OCI-LY7 (cell line): ENCODE measurements at regions not wholly inside any gene's neighbourhood (a gene's known extent, or its start where the extent isn't known, plus 50 kb on each side); places are given as distances from the start of the nearest gene placed in this dataset.

Experiments
- BruUV-seq: library from RNA; stranded (reverse); fragments of 400-500 nt; replicated peaks from 2 replicates; lab custom pipeline; 2021; lab: Mats Ljungman, UMichigan
- CTCF ChIA-PET: fragments of 300-600 bp; sonication (Branson Sonifier 250); formaldehyde crosslinking; loops from one replicate; lab custom pipeline; 2022; ENCODE audit warnings: antibody characterized with exemption; ENCODE audit not compliant: unreplicated experiment; lab: Charles Lee
- POLR2A ChIA-PET: fragments of 300-600 bp; sonication (Branson Sonifier 250); formaldehyde crosslinking; loops from one replicate; lab custom pipeline; 2022; ENCODE audit warnings: antibody characterized with exemption; lab: Charles Lee
- DNase-seq: peaks from one replicate; pipeline ENCODE4 v3.0.0-alpha.2; 2015; ENCODE audit warnings: low spot score
- H2AFZ ChIP-seq: fragments of 200-600 bp; sonication (generic), shearing (Covaris generic); 2 replicates; pipeline ENCODE4 v1.6.1; 2014; ENCODE audit warnings: mild to moderate bottlenecking, antibody characterized with exemption, low read length, moderate library complexity
- H3K27ac ChIP-seq: fragments of 200-600 bp; sonication (generic); 2 replicates; pipeline ENCODE4 v1.5.1; 2014; ENCODE audit warnings: mixed run types, low read depth, mild to moderate bottlenecking, moderate library complexity, low read length, inconsistent platforms; ENCODE audit not compliant: poor library complexity, severe bottlenecking
- H3K36me3 ChIP-seq: fragments of 200-600 bp; sonication (generic); 2 replicates; pipeline ENCODE4 v1.6.1; 2014; ENCODE audit warnings: mild to moderate bottlenecking, antibody characterized with exemption, low read length, moderate library complexity, mixed read lengths; ENCODE audit not compliant: insufficient read depth
- H3K4me1 ChIP-seq: fragments of 200-600 bp; sonication (generic); 2 replicates; pipeline ENCODE4 v1.5.1; 2014; ENCODE audit warnings: mild to moderate bottlenecking, low read length; ENCODE audit not compliant: insufficient read depth, poor library complexity, severe bottlenecking
- H3K4me2 ChIP-seq: fragments of 200-600 bp; sonication (generic); 2 replicates; pipeline ENCODE4 v1.6.1; 2014; ENCODE audit warnings: mild to moderate bottlenecking, low read length
- H3K4me3 ChIP-seq: fragments of 200-600 bp; sonication (generic); 2 replicates; pipeline ENCODE4 v1.5.1; 2014; ENCODE audit warnings: mild to moderate bottlenecking, low read depth, low read length; ENCODE audit not compliant: poor library complexity, severe bottlenecking
- H3K79me2 ChIP-seq: fragments of 200-600 bp; sonication (generic); 2 replicates; pipeline ENCODE4 v1.6.1; 2016; ENCODE audit warnings: low read depth, mild to moderate bottlenecking, low read length, moderate library complexity, mixed read lengths; ENCODE audit not compliant: insufficient read depth
- H3K9me2 ChIP-seq: fragments of 200-600 bp; sonication (generic); 2 replicates; pipeline ENCODE4 v1.6.1; 2016; ENCODE audit warnings: mild to moderate bottlenecking, low read length, mixed read lengths; ENCODE audit not compliant: insufficient read depth
- H3K9me3 ChIP-seq: fragments of 200-600 bp; sonication (generic); 2 replicates; pipeline ENCODE4 v1.6.1; 2014; ENCODE audit warnings: mild to moderate bottlenecking, mixed run types, low read length, mixed read lengths
- H4K20me1 ChIP-seq: fragments of 200-600 bp; sonication (generic); 2 replicates; pipeline ENCODE4 v1.6.1; 2014; ENCODE audit warnings: mild to moderate bottlenecking, antibody characterized with exemption, low read length, moderate library complexity, mixed read lengths; ENCODE audit not compliant: insufficient read depth
- EZH2phosphoT487 ChIP-seq: fragments of 200-600 bp; sonication (generic); IDR thresholded peaks from 2 replicates; pipeline ENCODE4 v1.6.1; 2018; ENCODE audit warnings: low read depth, borderline replicate concordance, mild to moderate bottlenecking, mixed run types, antibody characterized with exemption, low read length, moderate library complexity, mixed read lengths
- intact Hi-C: fragments of 100-400 bp; cut with micrococcal nuclease; formaldehyde crosslinking; loops from one replicate; pipeline ENCODE4 v1.10.0; 2022; ENCODE audit not compliant: unreplicated experiment
- TF ChIP-seq, protein P1 (sequence below): fragments of 200-600 bp; sonication (generic); conservative IDR thresholded peaks from 2 replicates; pipeline ENCODE4 v1.5.1; 2014; ENCODE audit warnings: mild to moderate bottlenecking, antibody characterized with exemption, low read length, moderate library complexity, mixed read lengths

- CTCF ChIA-PET: no interaction called here
- H4K20me1 ChIP-seq: no peaks in the 10 kb centered on the region
- H3K9me3 ChIP-seq: no peaks in the 10 kb centered on the region
- TF ChIP-seq EZH2phosphoT487: no peak
- TF ChIP-seq, protein P1, sequence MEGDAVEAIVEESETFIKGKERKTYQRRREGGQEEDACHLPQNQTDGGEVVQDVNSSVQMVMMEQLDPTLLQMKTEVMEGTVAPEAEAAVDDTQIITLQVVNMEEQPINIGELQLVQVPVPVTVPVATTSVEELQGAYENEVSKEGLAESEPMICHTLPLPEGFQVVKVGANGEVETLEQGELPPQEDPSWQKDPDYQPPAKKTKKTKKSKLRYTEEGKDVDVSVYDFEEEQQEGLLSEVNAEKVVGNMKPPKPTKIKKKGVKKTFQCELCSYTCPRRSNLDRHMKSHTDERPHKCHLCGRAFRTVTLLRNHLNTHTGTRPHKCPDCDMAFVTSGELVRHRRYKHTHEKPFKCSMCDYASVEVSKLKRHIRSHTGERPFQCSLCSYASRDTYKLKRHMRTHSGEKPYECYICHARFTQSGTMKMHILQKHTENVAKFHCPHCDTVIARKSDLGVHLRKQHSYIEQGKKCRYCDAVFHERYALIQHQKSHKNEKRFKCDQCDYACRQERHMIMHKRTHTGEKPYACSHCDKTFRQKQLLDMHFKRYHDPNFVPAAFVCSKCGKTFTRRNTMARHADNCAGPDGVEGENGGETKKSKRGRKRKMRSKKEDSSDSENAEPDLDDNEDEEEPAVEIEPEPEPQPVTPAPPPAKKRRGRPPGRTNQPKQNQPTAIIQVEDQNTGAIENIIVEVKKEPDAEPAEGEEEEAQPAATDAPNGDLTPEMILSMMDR: no peak
- no peaks in the 10 kb centered on the region for H3K36me3 ChIP-seq
- H3K27ac ChIP-seq: no peak overlapping the region
- no peak overlapping the region for H3K4me3 ChIP-seq
- BruUV-seq: no TSS peak
- no peak overlapping the region for H2AFZ ChIP-seq
- POLR2A ChIA-PET: no interaction called here
- no peak overlapping the region for H3K4me2 ChIP-seq
- intact Hi-C loops: no loop called here
- H3K9me2 ChIP-seq: no peaks in the 10 kb centered on the region
- no peak for DNase-seq
- no peaks in the 10 kb centered on the region for H3K79me2 ChIP-seq
- H3K4me1 ChIP-seq: no peaks in the 10 kb centered on the region
These were observed 153.2 kb downstream of the MACROH2A1 start for GRCh38 chr5:135245521-135246499.

- BruUV-seq: no TSS peak
- no peak overlapping the region for H3K4me3 ChIP-seq
- no peaks in the 10 kb centered on the region for H3K79me2 ChIP-seq
- H3K4me1 ChIP-seq: no peaks in the 10 kb centered on the region
- no peak for DNase-seq
- no peak for TF ChIP-seq EZH2phosphoT487
- TF ChIP-seq, protein P1: no peak
- POLR2A ChIA-PET: no interaction called here
- H3K9me3 ChIP-seq: no peaks in the 10 kb centered on the region
- no peak overlapping the region for H3K4me2 ChIP-seq
- no peaks in the 10 kb centered on the region for H4K20me1 ChIP-seq
- H2AFZ ChIP-seq: no peak overlapping the region
- CTCF ChIA-PET: no interaction called here
- no peaks in the 10 kb centered on the region for H3K9me2 ChIP-seq
- no peaks in the 10 kb centered on the region for H3K36me3 ChIP-seq
- intact Hi-C loops: no loop called here
- no peak overlapping the region for H3K27ac ChIP-seq
These were observed 154.4 kb downstream of the MACROH2A1 start for GRCh38 chr5:135244620-135245021.
